NT2/D1 (cell line): ENCODE measurements at regions not wholly inside any gene's neighbourhood (a gene's known extent, or its start where the extent isn't known, plus 50 kb on each side); places are given as distances from the start of the nearest gene placed in this dataset.

Experiments used
- SUZ12 ChIP-seq: IDR thresholded peaks from 2 replicates; pipeline ENCODE4 v1.6.1; 2011; ENCODE audit not compliant: insufficient read length, insufficient read depth; ENCODE audit errors: extremely low read depth
- YY1 ChIP-seq: IDR thresholded peaks from 2 replicates; pipeline ENCODE4 v1.6.1; 2011; ENCODE audit not compliant: insufficient read length, insufficient read depth
- ZNF274 ChIP-seq: IDR thresholded peaks from 2 replicates; pipeline ENCODE4 v1.6.1; 2011; ENCODE audit warnings: mild to moderate bottlenecking, low read depth, low read length

DNA sequence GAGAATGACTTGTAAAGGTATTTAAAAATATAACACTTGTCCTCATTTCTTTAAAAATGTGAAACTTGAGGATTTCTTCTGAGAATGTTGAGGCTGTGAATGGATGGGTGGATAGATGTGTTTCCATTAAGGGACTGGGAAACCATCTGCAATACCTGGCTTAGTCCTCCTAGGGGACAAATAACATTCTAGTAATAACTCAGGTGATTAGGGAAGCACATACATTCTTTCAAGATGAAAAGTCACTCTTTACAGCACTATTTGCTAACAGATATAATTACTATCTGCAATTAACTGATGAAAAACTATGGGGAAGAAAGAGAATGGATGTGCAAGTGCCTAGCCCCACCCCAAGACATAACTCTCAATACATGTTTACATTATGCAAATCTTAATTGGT lies 542.3 kb downstream of the CD83 start:
- TF ChIP-seq ZNF274 (no peak), YY1 (no peak), SUZ12 (no peak)
